Amniotic epithelial cell (primary cell): ENCODE measurements at regions not wholly inside any gene's neighbourhood (a gene's known extent, or its start where the extent isn't known, plus 50 kb on each side); places are given as distances from the start of the nearest gene placed in this dataset.
"Not testable (repeated sequence)": the region's sequence is repeated elsewhere in the genome, so short reads cannot be mapped to it uniquely, and the experiment has no call there.

Experiments
- DNase-seq: peaks from one replicate; pipeline ENCODE4 v3.0.0-alpha.2; 2010; ENCODE audit warnings: low read depth

DNA sequence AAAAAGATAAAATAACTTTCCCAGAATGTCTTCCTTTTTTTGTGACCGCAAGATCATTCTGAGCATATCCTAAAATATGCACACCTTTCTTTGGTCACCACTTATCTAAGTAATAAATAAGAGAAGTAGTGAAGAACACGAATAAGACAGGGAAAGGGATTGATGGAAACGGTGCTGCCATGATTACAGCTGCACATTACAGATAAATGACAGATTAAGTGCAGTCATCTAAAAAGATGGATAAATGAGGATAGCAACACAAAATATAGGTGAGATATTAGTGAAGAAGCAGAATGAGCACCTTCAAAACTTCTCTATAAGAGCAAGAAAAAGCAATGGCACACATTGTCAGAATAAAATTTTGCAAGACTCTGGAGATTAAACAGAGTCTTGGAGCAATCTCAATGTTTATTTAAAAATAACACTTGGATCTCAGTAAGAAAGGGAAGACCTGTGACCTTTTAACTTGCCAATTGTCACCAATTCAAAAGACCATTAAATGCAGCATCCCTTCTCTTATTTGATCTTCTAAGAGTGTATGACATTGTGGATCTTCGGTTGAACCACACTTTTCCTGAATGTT is 567.1 kb downstream of the KCNJ2 start:
- no peak for DNase-seq

DNA sequence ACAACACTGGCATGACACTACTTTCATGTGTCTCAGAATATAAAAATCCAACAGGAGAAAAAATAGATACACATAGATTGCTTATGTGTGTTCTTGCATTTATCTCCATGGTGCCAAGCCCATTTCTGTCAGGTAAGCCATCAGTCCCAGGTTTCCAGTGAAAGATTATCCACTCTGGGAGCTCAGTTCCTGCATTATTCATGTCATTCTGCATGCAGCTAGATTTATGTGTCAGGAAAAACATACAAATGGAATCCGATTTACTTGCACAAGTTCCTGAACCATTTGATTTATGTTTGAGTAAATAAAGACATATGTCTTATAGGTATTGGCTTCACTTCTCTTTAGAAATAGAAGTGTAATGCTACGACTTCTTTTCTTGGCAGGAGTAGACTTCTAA is 569.7 kb downstream of the KCNJ2 start:
- DNase-seq, result no peak

DNA sequence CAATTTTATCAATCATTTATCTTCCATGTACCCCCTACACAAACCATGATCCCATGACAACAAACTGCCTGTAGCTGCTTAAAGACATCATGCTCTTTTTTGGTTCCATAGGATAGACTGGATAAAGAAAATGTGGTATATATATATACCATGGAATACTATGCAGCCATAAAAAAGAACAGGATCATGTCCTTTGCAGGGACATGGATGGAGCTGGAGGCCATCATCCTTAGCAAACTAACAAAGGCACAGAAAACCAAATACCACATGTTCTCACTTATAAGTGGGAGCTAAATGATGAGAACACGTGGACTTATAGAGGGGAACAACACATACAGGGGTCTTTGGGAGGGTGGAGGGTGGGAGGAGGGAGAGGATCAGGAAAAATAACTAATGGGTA is 577.2 kb downstream of the KCNJ2 start:
- not testable (repeated sequence) for DNase-seq

DNA sequence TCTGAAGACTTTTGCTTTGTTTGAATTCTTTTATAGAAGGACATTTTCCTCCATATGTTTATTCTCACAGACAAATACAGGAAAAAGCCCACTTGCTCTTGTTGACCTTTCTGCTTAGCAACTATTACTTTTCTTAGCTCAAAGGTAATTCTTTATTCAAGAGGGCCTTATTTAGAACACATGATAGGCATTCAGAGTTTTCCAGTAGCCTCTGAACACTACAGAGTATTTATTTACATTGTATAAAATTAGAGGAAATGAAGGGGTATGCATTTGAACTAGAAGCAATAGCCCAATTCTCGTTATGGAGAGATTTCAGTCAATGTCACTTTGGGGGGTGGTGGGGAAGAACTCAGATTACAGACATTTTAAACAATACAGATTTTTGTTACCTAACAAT is 581.7 kb downstream of the KCNJ2 start:
- no peak for DNase-seq

DNA sequence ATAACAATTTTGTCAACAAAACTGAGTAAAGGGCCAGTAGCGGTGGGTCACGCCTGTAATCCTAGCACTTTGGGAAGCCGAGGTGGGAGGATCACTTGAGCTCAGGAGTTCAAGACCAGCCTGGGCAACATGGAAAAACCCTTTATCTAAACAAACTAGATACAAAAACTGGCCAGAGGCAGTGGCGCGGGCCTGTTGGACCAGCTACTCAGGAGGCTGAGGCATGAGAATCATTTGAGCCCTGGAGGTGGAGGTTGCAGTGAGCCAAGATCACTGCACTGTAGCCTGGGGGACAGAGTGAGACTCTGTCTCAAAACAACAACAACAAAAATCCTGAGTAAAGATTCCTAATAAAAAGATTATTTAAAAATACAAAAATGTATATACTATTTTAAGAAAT is 583.1 kb downstream of the KCNJ2 start:
- DNase-seq, result not testable (repeated sequence)

DNA sequence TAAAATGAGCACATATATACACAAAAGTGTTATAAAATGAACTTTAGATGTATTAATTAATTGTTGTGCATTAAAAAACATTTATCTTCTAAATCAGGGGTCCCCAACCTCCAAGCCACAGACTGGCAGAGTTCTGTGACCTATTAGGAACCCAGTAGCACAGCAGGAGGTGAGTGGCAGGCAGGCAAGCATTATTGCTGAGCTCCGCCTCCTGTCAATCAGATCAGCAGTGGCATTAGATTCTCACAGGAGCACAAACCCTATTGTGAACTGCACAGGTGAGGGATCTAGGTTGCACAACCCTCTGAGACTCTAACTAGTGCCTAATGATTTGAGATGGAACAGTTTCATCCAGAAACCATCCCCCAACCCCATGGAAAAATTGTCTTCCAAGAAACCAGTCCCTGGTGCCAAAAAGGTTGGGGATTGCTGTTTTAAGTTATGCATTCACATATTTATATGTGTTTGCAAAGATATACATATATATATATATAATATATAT is 583.7 kb downstream of the KCNJ2 start:
- DNase-seq, result no peak

DNA sequence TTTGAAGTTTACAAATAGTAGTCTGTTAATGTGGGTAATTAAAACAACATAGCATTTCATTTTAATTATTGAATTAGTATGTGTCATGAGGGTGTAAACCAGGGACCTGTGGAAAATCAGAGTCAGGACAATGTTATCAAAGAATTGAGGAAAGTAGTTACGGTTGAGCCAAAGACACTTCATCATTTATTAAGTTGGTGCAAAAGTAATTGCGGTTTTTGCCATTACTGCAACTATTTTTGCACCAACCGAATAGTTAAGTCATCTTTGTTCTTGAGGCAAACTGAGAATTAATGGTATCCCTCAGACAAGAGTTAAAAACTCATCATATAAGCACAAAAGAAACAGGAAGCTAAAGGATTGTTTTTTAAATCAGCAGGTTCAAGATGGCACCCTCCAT is 593.7 kb downstream of the KCNJ2 start:
- DNase-seq, result no peak

DNA sequence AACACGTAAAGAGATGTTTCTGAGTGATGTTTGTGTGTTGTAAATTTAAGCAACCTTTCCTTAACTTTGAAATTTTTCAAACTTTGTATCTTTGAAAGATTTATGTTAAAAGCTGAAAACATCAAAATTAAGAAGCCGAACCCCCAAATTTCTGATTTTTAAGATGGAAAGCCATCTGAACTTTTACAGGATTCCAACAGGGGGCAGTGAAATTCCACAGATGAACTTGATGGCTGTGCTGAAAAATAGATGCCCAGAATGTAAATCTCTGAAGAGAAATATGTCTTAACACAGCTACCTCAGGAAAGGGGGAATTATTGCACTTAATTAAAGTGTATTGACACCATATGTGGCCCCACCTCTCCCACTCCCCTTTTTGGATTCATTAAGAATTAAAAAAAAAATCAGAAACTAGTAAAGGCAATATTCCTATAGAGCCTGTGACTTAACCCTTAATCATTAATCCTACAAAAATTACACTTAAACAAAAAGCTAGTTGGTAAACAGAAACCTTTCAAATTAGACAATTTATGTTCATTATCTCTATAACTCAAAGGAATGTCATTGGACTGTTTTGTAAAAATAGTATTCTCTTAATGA is 597.9 kb downstream of the KCNJ2 start:
- peak; percentile 39 for DNase-seq

DNA sequence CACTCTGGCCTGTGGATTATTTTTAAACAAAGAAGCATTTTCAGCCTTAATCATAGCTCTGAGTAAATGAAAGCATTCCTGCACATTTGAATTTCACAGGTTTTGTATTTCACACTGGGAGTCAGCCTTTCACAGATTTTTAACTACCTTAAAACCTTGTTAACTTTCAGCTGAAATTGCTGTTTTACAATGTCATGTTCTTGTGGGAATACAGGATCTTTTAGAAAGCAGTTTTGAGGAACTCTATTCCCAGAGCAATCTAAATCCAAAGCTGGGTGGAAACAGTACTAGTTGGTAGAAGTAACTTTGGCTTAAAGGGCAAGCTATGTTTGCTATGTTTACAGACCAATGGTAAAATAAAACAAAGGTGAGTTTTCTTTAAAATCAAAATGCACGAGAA is 600.6 kb downstream of the KCNJ2 start:
- DNase-seq, result no peak

DNA sequence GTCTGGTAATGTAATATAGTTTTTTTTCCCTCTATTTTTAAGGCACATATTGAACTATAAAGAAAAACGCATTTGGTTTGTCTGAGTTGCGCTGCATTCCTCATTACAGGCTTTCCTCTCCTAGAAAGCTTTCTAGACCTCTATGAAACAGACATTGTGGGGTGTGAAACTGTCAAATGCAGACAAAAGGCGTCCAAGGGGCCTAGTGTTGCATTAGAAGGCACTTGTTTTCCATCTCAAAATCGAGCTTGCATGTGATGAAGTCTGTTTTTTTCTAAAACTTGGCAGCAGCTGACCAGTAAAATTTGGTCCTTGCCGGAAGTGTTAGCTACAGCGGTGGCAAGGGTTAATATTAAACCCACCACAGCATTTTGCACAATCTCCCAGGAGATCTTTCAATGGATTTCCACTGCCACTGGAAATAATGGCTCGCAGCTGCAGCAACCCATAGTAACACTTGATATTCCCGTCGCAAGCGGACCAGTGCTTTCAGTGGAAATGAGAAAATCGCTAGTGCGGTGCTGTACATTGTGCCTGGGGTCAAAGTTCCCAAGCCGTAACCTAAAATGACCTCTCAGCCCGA is 602.6 kb downstream of the KCNJ2 start:
- no peak for DNase-seq

DNA sequence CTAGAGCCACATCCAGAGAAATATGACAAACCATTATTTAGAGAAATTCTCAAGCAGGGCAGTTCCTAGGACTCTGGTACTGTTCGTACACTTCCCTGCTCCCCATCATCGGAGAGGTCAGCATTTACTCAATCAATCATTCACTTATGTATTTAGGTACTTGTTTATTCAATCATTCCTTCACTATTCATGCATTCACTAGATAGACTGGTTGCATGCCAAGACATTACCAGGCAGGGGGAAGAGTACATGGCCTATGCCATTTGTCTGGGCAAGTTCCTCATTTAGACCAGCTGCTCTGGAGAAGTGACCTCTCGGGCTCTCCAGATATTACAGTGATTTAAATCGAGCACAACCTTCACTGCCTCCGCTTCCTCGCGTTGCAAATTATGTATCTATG is 603.4 kb downstream of the KCNJ2 start:
- no peak for DNase-seq

DNA sequence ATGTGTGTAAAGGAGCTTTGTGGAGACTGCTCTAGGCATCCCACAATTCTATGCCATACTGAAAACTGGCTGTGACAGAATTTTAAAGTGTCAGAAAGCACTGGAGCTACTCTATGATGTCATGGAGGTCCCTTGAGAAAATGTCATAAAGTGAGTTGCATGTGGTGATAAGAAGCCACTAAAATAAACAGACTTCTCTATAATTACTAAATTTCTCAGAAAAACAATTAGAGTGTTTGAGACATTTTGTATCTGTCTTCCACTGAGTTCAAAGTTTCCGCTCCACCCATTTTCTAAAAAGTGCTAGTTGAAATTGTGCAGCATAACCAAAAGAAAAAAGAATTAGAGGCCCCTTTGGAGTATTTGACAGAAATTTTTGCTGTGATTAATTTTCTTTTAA is 603.9 kb downstream of the KCNJ2 start:
- no peak for DNase-seq

DNA sequence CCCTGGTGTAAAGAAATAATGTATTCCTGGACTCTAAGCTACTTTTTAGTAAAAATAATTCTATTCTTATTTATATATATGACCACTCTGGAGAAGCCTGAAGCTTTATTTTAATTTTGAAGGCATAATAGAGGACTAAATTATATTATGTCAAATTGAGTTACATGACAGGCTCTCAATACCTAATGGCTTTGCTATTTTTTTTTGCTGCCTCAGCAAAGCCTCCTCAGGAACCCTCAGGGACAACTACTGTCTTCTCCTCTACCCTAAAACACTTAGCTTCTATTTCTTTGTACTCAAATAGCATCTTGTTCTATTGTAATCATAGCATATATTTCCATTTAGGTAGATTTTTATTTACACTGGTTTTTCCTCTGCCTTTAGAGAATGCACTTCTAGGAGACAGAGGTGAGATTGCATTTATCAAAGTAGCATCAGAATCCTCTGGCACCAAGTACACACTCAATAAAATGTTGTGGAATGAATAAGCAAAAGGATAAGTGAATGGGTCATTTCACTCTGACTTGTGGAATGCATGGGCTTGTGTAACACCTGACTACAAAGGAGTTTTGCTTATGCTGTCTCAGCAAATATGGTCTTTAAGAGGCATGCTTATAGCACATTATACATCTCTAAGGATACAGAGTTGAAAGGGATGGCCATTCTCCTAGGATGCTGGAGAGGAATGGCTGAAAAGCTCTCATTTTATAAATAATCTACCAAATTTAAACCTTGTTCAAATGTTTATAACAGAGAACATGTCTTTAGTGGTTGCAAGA is 605.2 kb downstream of the KCNJ2 start:
- DNase-seq, result no peak

DNA sequence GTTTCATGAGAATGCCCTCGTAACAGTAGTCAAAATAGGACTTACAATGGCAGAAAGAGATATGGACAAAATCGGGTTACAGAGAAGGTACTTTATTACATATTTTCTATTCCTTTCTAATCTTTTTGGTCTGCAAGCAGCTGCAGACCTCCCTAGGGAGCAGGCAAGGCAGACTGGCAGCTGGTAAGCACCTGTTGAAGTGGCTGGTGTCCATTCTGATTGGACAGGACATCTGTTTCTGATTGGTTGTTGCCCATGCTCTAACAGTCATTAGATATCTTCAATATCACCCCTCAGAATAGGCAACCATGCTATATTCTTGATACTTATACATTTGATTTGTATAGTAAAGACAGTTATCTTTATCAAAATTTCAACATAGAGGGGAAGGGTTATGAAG is 606.3 kb downstream of the KCNJ2 start:
- DNase-seq, result no peak

DNA sequence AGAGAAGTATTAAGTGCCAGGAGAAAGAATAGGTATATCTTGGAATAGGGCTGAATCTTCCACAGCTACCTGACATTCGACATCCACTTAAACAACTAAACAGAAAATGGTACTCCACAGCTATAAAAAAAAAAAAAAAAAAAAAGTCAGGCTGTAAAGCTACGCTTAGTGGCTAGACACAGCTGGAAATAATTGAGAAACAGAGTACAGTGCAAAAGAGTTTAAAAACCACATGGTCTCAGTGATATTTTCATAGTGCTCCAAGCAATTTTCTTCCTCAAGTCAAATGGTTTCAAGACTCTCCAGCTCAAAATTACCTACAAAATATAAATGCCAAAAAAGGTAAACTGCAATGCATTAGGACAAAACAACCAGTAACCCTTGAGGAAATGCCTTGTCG is 607.1 kb downstream of the KCNJ2 start:
- DNase-seq, result no peak

DNA sequence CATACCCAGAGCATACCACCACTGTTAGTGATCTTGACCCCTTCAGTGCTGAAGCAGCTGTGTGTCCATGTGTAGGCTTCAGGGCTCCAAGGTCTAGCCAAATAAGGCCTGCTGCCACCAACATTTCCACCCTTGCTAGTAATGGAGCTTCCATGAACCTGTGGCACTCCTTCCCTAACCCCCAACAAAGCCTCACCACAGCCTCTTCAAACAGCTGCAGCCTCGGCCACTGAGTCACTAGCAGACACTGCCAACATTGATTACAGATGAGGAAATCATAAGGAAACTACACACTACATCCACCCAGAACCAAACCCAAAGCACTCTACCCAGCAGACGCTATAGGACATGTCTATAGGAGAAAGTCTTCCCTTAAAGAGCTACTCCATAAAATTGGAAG is 610.7 kb downstream of the KCNJ2 start:
- no peak for DNase-seq

DNA sequence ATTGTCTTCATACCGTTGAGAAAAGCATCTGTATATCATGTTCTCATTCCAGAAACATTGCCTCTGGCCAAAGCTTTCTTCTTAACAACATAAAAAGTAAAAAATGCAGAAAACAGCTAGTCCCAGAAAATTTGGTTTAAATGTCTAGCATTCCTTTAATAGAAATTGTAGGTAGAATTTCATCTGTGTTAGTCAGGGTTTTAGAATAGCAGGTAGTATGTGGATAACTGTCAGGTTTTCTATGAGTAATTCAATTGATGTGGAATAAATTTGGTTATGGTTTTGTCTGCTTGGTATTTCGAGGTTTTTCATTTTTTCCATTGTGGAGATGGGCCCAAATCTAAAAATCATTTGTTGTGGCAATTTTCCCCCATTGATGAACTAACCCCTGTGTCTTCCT is 616.7 kb downstream of the KCNJ2 start:
- DNase-seq, result no peak

DNA sequence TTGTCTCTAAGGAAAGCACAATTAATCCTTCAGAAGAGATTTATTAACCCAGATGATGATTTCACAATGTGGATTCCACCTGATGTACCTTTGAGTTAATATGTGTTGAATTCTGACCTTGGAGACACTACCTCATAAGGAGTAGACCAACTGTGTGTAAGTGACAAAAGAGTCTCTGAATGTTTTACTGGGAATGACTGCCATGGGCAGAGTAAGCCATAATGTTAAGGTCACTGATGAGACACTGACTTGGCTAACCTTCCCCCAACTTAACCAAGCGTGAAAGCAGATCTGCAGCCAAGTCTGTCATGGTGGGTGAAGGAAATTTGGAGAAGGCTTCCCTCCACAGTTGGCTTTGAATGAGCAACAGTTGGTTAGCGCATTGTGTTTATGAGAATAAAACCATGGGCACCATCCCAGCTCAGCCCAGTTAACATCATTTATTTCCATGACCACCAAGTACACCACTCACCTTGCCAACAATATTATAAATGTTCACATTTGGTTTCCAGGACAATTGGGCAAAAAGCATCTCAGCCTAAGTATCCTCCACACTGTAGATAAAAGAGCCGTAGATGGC is 618.5 kb downstream of the KCNJ2 start:
- DNase-seq, result no peak

DNA sequence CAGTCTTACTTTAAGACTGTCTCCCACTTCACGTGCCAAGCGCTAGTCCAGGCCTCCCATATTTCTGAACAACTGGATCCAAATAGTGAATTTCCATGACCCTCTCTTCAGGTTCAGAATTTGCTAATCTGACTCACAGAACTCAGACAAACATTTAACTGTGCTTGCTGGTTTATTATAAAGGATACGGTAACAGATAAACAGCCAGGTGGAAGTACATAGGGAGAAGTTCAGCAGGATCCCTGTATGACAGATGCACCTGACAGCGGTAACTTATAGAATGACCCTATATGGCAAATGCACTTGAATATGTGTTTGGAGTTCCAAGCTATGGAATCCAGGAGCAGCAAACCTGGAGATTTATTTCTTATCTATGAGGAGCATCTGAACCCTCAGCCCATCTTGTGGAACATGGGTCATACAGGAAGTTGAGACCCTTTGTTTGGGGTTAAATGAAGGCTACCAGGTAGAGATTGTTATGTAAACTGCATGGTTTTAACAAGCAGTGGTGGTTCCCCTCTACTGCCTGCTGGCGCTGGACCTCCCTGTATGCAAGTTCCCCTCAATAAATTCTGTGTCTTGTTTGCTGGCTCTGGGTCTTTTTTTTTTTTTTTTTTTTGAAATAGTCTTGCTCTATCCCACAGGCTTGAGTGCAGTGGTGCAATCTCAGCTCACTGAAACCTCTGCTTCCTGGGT is 622.6 kb downstream of the KCNJ2 start:
- DNase-seq, result no peak

DNA sequence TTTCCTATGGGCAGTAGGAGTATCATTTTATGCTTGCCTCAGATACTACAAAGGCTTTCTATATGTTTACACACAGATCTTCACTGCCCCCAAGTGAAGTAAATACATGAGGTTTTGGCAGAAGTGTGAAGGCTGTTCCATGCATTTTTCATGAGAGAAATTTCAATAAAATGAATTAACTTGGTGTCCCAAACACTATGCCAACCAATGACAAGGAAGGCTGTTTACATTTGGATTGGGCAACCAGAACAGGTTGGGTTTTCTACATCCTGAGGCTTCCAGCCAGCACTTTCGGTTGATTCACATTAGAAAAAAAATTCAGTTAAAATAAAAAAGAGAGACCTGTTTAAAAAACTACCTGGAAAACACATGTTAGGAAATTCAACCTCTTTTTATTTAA is 625.4 kb downstream of the KCNJ2 start:
- DNase-seq, result no peak

DNA sequence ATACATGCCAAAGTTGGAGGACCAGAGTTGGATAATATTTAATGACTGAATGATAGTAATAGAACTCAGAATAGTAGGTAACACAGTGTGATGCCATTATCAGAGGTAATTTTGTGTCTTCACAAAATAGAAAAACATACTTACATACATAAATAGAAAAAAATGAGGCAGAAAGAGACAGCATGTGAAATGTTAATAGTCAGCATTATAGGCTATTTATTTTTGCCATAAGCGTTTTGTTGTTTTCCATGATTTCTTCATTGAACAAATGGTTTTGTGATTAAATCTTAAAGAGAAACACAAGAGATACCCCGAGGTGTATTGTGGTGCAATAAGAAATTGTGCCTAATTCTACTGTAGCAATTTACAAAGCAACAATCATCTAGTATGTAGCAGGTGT is 626.3 kb downstream of the KCNJ2 start:
- DNase-seq, result no peak

DNA sequence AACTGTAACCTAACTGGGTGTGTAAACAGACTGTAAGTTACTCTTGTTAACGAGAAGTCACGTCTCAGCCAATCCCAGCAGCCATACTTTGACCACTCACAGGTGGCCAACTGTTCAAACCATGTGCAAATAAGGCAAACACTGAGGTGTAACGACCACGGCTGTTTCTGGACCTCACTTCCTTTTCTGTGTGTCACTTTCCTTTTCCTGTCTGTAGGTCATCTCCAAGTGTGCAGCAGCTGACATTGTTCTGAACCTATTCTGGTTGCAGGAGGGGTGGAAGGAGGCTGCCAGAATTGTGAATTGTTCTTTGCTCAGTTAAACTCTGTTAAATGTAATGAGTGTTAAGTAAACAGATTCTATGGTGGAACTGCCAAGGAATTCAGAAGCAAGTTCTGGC is 627.4 kb downstream of the KCNJ2 start:
- no peak for DNase-seq
